GM12875 (cell line): ENCODE measurements at regions not wholly inside any gene's neighbourhood (a gene's known extent, or its start where the extent isn't known, plus 50 kb on each side); places are given as distances from the start of the nearest gene placed in this dataset.
"Not testable (repeated sequence)": the region's sequence is repeated elsewhere in the genome, so short reads cannot be mapped to it uniquely, and the experiment has no call there.

Experiments
- H3K4me3 ChIP-seq: one replicate; pipeline ENCODE4 v1.5.1; 2011; ENCODE audit warnings: low read depth, low read length, control low read depth
- TF ChIP-seq, protein P1 (sequence below): IDR thresholded peaks from 2 replicates; pipeline ENCODE4 v1.5.1; 2011; ENCODE audit warnings: low read depth, mild to moderate bottlenecking, control low read depth, inconsistent platforms, low read length, moderate library complexity, borderline replicate concordance; ENCODE audit not compliant: insufficient read depth

DNA sequence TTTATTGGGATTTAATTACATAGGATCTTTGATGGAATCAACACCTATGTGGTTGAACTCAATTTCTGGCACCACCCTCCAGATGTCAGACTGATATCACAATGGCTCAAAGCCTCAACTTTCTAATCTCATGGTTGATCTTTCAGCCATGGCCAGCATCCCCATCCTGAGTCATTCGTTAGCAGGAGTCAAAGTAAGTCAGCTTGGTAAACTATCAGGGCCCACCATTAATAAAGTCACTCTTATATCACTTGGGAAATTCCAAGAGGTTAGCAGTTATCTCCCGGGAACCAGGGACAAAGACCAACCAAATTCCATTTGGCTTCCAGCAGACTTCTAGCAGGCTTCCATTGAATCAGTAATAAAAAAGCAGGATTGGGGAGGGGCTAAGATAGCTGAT, 50.7 kb upstream of the TNFSF4 start:
- H3K4me3 ChIP-seq, result no peak overlapping the region
- TF ChIP-seq, protein P1, sequence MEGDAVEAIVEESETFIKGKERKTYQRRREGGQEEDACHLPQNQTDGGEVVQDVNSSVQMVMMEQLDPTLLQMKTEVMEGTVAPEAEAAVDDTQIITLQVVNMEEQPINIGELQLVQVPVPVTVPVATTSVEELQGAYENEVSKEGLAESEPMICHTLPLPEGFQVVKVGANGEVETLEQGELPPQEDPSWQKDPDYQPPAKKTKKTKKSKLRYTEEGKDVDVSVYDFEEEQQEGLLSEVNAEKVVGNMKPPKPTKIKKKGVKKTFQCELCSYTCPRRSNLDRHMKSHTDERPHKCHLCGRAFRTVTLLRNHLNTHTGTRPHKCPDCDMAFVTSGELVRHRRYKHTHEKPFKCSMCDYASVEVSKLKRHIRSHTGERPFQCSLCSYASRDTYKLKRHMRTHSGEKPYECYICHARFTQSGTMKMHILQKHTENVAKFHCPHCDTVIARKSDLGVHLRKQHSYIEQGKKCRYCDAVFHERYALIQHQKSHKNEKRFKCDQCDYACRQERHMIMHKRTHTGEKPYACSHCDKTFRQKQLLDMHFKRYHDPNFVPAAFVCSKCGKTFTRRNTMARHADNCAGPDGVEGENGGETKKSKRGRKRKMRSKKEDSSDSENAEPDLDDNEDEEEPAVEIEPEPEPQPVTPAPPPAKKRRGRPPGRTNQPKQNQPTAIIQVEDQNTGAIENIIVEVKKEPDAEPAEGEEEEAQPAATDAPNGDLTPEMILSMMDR, result no peak

DNA sequence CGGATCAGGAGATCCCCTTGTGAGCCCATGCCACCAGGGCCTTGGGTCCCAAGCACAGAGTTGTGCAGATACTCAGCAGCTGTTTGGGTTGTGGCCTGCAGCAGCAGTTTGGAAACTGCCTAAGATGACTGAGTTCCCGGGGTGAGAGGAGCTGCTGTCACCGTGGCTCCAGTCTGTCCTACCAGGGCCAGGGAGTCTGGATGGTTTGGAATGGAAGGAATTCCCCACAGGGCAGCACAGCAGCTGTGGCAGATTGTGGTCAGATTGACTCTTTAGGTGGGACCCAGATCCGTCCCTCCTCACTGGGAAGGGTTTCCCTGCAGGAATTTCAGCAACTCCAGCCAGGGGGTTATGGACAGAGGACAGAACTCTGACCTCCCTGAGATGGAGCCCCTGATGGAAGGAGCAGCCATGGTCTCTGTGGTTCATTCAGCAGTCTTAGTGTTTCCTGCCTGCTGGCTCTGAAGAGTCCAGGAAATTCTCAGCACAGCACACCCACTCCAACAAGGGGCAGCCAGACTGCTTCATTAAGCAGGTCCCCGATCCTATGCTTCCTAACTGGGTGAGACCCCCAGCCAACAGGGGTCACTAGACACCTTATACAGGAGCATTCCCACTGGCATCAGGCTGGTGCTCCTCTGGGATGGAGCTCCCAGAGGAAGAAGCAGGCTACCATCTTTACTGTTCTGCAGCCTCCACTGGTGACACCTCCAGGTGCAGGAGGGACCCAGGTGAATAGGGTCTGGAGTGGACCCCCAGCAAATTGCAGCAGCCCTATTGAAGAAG, 51.5 kb upstream of the TNFSF4 start:
- no peak overlapping the region for H3K4me3 ChIP-seq
- TF ChIP-seq, protein P1, result no peak

DNA sequence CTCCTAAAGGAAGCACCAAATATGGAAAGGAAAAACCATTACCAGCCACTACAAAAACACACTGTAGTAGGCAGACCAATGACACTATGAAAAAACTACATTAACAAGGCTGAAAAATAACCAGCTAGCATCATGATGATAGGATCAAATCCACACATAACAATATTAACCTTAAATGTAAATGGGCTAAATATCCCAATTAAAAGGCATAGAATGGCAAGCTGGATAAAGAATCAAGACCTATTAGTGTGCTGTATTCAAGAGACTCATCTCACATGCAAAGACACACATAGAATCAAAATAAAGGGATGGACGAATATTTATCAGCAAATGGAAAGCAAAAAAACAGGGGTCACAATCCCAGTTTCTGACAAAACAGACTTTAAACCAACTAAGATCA, 53.2 kb upstream of the TNFSF4 start:
- H3K4me3 ChIP-seq, result not testable (repeated sequence)

DNA sequence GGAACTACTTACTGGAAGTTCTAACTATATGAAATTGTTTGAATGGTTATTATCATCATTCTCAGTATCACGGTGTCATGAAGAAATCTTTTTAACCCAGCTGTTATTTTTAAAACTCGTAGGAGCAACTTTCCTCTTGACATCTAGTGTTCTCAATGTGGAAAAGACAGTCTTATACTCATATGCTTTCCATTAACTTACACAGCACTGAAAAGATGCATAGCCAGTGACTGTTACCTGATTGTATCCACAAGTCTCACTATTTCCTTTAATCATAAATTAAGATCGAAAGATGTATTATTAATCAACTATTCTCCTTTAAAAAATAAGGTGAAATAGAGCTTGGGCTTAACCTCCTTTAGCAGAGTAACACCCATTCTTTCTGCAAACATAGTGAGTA, 59.7 kb upstream of the TNFSF4 start:
- TF ChIP-seq, protein P1, result no peak

DNA sequence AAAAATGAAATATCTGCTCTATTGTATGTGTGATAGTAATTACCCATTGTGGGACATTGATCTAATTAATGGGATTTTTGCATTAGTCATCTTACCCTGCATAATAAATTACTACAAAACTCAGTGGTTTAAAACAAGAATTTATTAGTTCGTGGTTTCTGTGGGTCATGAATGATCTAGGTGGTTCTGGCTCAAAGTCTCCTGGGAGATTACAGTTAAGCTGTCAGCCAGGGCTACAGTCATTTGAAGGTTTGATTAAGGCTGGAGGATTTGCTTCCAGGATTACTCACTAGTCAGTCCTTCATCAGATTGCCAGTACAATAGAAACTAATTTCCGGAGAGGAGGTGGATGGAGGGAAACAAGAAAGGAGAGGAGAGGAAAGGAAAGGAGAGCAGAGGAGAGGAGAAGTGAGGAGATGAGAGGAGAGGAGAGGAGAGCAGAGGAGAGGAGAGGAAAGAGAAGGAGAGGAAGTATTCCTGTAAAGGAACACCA, 60.4 kb upstream of the TNFSF4 start:
- TF ChIP-seq, protein P1, result no peak
- no peak overlapping the region for H3K4me3 ChIP-seq

More for the DNA sequence above, 59.7 kb upstream of the TNFSF4 start:
- no peak overlapping the region for H3K4me3 ChIP-seq

DNA sequence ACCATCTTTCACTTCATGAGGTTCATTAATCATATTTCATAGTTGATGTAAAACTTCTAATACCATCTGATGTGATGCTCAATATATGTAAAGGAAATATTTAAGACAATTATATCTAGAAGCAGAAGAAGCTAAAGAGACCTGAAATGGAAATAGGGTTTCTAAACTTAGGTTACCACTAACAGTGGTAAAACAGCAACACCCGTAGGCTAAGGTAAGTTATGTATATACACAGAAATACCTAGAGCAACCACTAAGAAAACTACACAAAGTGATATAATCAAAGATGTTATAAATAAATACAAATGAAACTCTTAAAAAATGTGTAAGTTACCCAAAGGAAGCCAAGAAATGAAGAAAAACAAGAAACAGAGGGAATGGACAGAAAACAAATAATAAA, 61.1 kb upstream of the TNFSF4 start:
- TF ChIP-seq, protein P1, result no peak

DNA sequence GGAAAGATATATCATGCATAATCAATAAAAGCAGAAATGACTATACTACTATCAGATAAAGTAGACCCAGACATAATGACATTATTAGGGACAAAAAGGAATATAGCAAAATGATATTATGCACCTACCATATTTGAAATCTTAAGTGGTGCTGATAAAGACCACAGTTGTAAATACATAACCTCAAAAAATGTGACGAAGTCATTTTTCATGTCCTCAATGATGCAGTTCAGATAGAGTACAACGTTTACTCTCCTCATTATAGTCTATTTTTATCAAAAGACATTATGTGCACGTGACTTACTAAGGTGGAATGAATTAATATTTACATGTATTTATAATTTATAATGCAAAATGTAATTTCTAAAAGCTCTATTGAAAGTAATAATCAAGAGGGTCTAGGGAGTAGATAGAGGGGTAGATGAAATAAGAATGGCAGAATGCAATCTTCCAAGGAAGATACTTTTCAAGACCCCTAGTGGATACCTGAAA, 61.7 kb upstream of the TNFSF4 start:
- TF ChIP-seq, protein P1, result no peak
- H3K4me3 ChIP-seq, result no peak overlapping the region

More for the DNA sequence above, 61.1 kb upstream of the TNFSF4 start:
- no peak overlapping the region for H3K4me3 ChIP-seq
